ENCODE measurements at regions not wholly inside any gene's neighbourhood (a gene's known extent, or its start where the extent isn't known, plus 50 kb on each side); places are given as distances from the start of the nearest gene placed in this dataset.

GRCh38 chr15:87322265-87322664 lies 934.3 kb downstream of the NTRK3 start:
- Histone ChIP-seq H3K4me1 (replicated peaks) (no peaks in the 10 kb centered on the region), H3K27ac (no peak overlapping the region), H3K4me3 (no peak overlapping the region), H3K36me3 (no peaks in the 10 kb centered on the region), H3K9me3 (no peaks in the 10 kb centered on the region), H3K27me3 (replicated peaks; ENCODE audit: insufficient read depth) (no peaks in the 10 kb centered on the region)
- no peak for DNase-seq (ENCODE audit: low spot score)
- intact Hi-C loops (cut with DNase I) = no loop called here
- 76% methylated on average over 1 of the region's 1 CpG for WGBS
- TF ChIP-seq POLR2AphosphoS5 (IDR thresholded peaks at IDR 0.05) (no peak), POLR2A (IDR thresholded peaks at IDR 0.05) (no peak), CTCF (IDR thresholded peaks at IDR 0.05) (no peak)

GRCh38 chr15:87317900-87318299 lies 938.6 kb downstream of the NTRK3 start:
- H3K27me3 ChIP-seq (replicated peaks; ENCODE audit: insufficient read depth) = no peaks in the 10 kb centered on the region
- H3K4me3 ChIP-seq = no peak overlapping the region
- no peaks in the 10 kb centered on the region for H3K4me1 ChIP-seq (replicated peaks)
- H3K27ac ChIP-seq = no peak overlapping the region
- DNase-seq (ENCODE audit: low spot score) = no peak
- no peaks in the 10 kb centered on the region for H3K36me3 ChIP-seq
- H3K9me3 ChIP-seq = no peaks in the 10 kb centered on the region
- no peak for TF ChIP-seq POLR2AphosphoS5 (IDR thresholded peaks at IDR 0.05)
- TF ChIP-seq POLR2A (IDR thresholded peaks at IDR 0.05) = no peak
- TF ChIP-seq CTCF (IDR thresholded peaks at IDR 0.05) = no peak
- intact Hi-C loops (cut with DNase I) = no loop called here
- 65% methylated on average over 3 of the region's 3 CpGs for WGBS

GRCh38 chr15:87312221-87312620 lies 944.3 kb downstream of the NTRK3 start:
- H3K4me3 ChIP-seq = no peak overlapping the region
- WGBS = 44% methylated on average over 3 of the region's 3 CpGs
- no peaks in the 10 kb centered on the region for H3K4me1 ChIP-seq (replicated peaks)
- no peaks in the 10 kb centered on the region for H3K9me3 ChIP-seq
- no peak overlapping the region for H3K27ac ChIP-seq
- no peaks in the 10 kb centered on the region for H3K27me3 ChIP-seq (replicated peaks; ENCODE audit: insufficient read depth)
- DNase-seq (ENCODE audit: low spot score) = no peak
- intact Hi-C loops (cut with DNase I) = no loop called here
- TF ChIP-seq CTCF (IDR thresholded peaks at IDR 0.05) (no peak), POLR2A (IDR thresholded peaks at IDR 0.05) (no peak), POLR2AphosphoS5 (IDR thresholded peaks at IDR 0.05) (no peak)
- H3K36me3 ChIP-seq = no peaks in the 10 kb centered on the region

GRCh38 chr15:87300146-87300545 lies 956.4 kb downstream of the NTRK3 start:
- DNase-seq (ENCODE audit: low spot score) = no peak
- Histone ChIP-seq H3K36me3 (no peaks in the 10 kb centered on the region), H3K27ac (no peak overlapping the region), H3K27me3 (replicated peaks; ENCODE audit: insufficient read depth) (no peaks in the 10 kb centered on the region), H3K9me3 (no peaks in the 10 kb centered on the region), H3K4me3 (no peak overlapping the region), H3K4me1 (replicated peaks) (no peaks in the 10 kb centered on the region)
- TF ChIP-seq CTCF (IDR thresholded peaks at IDR 0.05) (no peak), POLR2AphosphoS5 (IDR thresholded peaks at IDR 0.05) (no peak), POLR2A (IDR thresholded peaks at IDR 0.05) (no peak)
- WGBS = 70% methylated on average over 3 of the region's 3 CpGs
- intact Hi-C loops (cut with DNase I) = no loop called here

- Histone ChIP-seq H3K27me3 (replicated peaks; ENCODE audit: insufficient read depth) (no peaks in the 10 kb centered on the region), H3K9me3 (no peaks in the 10 kb centered on the region), H3K27ac (no peak overlapping the region), H3K4me3 (no peak overlapping the region), H3K36me3 (no peaks in the 10 kb centered on the region), H3K4me1 (replicated peaks) (no peaks in the 10 kb centered on the region)
- no peak for DNase-seq (ENCODE audit: low spot score)
- intact Hi-C loops (cut with DNase I) = no loop called here
- no peak for TF ChIP-seq CTCF (IDR thresholded peaks at IDR 0.05)
- TF ChIP-seq POLR2AphosphoS5 (IDR thresholded peaks at IDR 0.05) = no peak
- no peak for TF ChIP-seq POLR2A (IDR thresholded peaks at IDR 0.05)
These were observed 961.7 kb downstream of the NTRK3 start for GRCh38 chr15:87294854-87295253.

All from prostate gland (tissue), 2 donors.